ENCODE measurements at regions not wholly inside any gene's neighbourhood (a gene's known extent, or its start where the extent isn't known, plus 50 kb on each side); places are given as distances from the start of the nearest gene placed in this dataset.
A peak's percentile ranks its signal among the peaks of the same experiment; 100 is the strongest.

GRCh38 chr4:175542786-175543185, 269.3 kb downstream of the GPM6A start:
- DNase-seq = no peak

GRCh38 chr4:175559126-175559525, 252.9 kb downstream of the GPM6A start:
- no peak for DNase-seq

- DNase-seq = no peak
These were observed 252.5 kb downstream of the GPM6A start for GRCh38 chr4:175559526-175559925.

GRCh38 chr4:175560604-175561003, 251.5 kb downstream of the GPM6A start:
- no peak for DNase-seq

GRCh38 chr4:175561696-175562095, 250.4 kb downstream of the GPM6A start:
- DNase-seq = no peak

- no peak for DNase-seq
These were observed 250.0 kb downstream of the GPM6A start for GRCh38 chr4:175562111-175562510.

GRCh38 chr4:175562542-175562941, 249.5 kb downstream of the GPM6A start:
- DNase-seq = peak; percentile 9
